Hypothalamus (tissue), 51 donors: ENCODE measurements at regions not wholly inside any gene's neighbourhood (a gene's known extent, or its start where the extent isn't known, plus 50 kb on each side); places are given as distances from the start of the nearest gene placed in this dataset.

Experiments
- DNase-seq, 51 donors: peaks; one replicate each; lab custom pipeline; 2025; lab: John Stamatoyannopoulos, UW

DNA sequence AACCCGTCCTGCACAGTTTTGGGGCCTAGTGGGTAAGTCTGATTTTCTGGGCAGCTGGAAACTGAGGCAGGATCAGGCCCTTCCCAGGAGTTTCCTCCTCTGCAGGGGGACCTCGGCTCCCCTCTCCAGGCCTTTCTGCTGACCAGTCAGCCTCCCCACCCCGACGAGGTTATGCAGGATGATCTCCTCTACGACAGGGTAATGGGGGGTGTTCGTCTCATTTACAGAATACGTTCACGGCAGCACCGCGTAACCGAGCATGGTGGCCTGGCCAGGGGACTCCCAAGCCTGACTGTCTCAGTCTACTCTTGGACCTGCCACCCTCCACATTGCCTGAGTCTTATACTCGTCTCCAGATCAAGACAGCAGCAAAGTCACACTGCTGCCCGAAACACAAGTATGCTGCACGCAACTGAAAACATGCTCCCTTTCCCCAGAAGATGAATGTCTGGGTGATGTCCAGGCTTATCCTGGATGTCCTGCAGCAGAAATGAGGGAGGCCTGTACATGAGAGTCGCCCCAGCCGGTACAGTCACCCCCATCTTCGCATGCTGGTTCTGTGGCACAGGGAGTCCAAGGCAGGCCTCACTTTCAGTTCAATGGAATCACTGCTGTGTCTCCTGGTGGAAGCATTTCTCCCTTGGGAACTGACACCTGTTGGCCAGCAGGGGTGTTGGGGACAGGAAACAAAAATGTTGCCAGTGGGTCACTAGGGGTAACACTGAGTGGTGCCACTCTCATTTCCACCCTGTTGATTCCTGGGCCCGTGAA lies 120.8 kb downstream of the SOX1 start:
- DNase-seq: no peak

GRCh38 chr13:112188298-112188610 lies 121.3 kb downstream of the SOX1 start:
- no peak for DNase-seq

GRCh38 chr13:112193463-112194166 lies 126.7 kb downstream of the SOX1 start:
- DNase-seq: no peak

GRCh38 chr13:112194167-112194530 lies 127.2 kb downstream of the SOX1 start:
- no peak for DNase-seq

GRCh38 chr13:112194579-112194978 lies 127.6 kb downstream of the SOX1 start:
- no peak for DNase-seq

- no peak for DNase-seq
Observed at GRCh38 chr13:112198396-112199010, 131.6 kb downstream of the SOX1 start.

GRCh38 chr13:112200200-112200599 lies 133.3 kb downstream of the SOX1 start:
- no peak for DNase-seq

DNA sequence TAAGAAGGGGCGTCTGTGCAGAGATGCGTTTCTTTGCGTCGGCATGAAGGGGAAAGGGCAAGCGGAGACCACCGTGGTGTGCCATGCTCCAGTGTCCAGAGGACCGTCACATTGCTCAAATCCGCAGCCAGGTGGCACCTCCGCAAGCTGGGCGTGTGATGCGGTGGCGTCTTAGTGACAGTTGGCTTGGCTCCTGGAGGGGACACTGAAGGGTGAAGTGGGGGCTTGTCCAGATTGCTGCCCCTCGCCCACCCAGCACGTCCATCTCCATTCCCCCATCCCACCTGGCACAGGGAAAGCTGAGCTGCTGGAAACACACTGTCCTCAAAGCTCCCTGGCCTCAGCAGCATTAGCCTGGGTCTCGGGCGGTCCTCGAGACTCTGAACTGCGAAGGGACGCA lies 135.3 kb downstream of the SOX1 start:
- no peak for DNase-seq

DNA sequence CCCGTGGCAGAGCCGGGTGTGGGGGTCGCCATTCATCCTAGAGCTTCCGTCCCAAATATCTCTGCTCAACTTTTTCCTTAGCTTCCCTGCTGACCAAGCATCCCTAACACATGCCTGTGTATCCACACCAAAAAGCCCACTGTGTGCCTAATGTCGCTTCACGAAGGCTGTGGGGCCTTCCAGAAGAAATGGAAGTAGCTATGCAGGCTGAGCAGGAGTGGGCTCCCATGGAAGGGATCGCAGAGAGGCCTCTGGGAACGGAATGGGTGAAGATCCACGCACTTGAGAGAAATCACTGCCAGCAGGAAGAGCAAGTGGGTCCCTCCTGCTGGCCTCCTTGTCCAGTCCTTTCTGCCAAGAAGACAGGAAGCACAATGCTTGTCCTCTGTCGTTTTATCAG lies 136.0 kb downstream of the SOX1 start:
- no peak for DNase-seq

DNA sequence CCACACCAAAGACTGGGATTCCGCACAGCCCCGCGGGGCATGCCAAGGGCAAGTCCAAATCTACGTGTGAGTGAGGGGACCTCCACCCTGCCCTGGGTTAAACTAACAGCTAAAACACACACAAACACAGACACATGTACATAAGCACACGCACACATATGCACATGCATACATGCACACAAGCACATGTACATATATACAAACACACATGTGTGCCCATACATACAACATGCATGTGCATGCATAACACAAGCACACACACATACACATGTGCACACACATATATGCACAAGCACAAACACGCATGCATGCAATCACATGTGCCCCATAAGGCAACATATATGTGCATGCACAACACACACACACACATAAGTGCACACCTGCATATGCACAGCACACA lies 136.7 kb downstream of the SOX1 start:
- DNase-seq: no peak

DNA sequence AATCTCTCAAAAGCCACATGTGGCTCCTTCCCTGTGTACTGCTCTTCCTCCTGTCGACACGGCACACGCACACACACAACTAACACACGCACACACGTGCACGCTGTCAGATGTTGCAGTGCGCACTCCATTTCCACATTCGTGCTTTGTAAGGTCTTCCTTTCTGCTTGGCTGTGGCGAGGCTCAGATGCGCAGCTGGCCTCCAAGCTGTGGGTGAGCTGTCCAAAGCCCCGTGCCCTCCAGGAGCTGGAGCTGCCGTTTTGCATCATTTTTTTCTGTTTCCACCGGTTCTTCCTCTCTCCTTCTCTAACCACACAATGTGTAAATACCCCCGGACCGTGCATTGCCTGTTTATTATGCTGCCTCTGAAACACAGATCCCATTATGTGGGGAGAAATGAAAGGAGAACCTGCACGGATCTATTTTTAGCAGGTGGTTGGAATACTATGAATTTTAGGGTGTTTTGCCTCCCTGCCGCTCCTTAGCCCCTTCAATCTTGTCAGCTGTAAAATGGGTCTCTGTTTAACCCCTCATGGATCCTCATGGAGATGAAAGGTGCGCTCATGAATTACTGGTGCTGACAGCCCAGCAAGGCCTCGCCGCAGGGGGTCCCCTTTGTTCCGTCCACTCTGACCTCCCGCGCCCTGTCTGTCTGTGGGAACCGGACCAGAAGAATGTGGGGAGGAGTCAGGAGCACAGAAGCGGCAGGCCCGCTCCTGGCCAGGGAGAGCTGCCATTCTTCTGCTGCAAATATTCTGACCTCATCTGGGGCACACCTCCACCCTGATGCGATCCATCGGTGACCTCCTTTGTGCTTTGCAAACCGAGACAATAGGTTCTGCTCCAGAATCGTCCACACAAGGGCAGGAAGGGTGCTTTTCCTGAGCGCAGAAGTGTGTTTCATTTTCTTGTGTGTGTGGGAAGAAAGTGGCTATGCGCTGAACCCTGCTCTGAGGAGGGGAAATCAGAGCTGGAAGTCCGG lies 137.7 kb downstream of the SOX1 start:
- peak in 1 of 51 donors; percentile 14 for DNase-seq

DNA sequence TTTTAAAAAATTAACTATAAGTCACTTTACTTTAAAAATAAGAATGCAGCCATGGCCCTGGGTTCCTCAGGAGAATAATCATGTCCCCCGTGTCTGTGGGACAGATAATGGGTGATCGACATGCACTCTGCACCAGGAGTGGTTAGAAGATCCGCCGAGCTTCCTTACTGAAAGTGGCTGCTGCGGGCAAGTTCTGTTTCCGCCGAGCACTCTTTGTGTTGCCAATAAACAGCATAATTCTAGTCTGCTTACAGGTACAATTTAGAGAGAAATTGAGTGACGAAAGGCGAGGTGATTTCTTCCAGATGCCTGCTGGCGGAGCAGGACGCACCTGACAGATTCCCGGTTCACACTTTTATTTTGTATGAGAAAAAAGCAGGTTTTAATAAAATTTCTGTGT lies 139.0 kb downstream of the SOX1 start:
- no peak for DNase-seq

DNA sequence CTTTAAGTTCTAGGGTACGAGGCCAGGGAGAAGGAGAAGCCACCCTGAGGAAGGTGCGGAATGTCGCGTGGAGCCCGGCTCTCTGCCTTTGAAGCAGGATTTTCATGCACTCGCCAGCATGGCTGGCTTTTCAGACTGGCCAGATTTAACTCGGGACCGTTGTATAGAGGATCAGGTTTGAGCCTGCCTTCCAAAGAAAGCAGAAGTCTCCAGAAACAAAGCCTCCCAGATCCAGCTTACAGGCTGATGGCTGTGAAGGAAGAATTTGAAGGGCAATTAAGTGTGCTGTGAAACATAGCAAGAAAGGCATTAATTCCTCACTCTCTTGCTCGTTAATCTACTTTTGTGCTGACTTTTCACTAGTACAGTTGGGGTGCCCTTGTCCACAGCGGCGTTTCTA lies 140.2 kb downstream of the SOX1 start:
- no peak for DNase-seq

- no peak for DNase-seq
Observed at GRCh38 chr13:112208656-112209055, 141.7 kb downstream of the SOX1 start.

GRCh38 chr13:112209266-112209665 lies 142.3 kb downstream of the SOX1 start:
- DNase-seq: no peak

DNA sequence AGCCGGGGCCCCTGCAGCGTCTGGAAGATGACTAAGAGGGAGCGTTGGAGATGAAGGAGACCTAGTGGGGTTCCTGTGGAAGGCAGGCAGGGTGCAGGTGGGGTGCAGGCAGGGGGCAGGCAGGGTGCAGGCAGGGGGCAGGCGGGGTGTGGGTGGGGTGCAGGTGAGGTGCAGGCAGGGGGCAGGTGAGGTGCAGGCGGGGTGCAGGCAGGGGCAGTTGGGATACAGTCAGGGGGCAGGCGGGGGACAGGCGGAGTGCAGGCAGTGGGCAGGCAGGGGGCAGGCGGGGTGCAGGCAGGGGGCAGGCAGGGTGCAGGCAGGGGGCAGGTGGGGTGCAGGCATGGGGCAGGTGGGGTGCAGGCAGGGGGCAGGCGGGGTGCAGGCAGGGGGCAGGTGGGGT lies 142.8 kb downstream of the SOX1 start:
- DNase-seq: no peak

DNA sequence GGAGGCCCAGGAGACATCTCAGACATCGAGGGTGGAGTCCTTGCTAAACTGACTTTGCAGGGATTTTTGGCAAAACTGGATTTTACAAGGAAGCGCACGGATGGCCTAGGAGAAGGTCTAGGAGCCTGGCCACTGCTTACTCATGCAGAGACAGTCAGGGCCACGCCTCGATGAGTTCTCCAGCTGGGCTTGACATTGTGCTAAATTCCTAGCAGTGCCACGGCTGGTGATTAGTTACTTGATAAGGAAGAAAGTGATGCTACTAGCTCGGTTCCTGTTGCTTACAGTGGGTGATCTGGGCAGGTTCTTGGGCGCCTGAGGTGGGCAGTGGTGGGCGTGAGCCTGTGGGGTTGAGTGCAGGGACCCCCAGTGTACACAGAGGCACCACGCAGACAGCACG lies 143.4 kb downstream of the SOX1 start:
- no peak for DNase-seq

GRCh38 chr13:112212533-112212932 lies 145.6 kb downstream of the SOX1 start:
- no peak for DNase-seq

DNA sequence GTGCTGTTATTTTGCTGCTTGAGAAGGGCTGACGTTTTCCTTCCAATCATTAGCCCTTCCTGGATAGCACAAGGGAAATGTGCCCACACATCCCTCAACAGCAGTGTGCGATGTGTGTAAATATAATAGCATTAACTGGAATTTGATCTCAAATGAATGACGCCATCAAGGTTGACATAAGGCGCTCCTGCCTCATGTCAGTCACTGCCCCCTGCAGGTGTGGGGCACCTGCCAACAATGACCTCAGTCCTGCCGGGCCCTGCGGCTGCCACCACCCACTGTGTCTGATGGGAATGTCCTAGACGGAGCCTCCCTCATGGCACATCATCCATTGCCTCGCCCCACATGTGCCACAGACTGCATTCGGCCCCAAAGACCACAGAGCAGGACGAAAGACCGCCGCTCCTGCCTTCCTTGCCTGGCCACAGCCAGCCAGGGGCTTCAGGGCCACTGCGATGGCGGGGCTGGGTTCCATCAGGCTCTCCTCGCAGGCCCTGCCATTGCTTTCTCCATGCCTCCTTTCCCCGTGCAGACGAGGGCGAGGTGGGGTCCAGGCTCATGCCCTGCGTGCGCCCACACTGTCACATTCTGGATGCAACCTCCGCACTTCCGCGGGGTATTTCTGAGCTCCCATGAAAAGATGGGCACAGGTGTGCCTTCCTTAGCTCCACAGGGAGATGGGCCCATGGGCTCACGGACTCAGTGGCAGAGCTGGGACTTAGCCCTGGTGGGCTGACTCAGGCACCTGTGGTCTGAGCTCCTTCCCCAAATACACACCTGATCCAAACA lies 146.7 kb downstream of the SOX1 start:
- DNase-seq: no peak

DNA sequence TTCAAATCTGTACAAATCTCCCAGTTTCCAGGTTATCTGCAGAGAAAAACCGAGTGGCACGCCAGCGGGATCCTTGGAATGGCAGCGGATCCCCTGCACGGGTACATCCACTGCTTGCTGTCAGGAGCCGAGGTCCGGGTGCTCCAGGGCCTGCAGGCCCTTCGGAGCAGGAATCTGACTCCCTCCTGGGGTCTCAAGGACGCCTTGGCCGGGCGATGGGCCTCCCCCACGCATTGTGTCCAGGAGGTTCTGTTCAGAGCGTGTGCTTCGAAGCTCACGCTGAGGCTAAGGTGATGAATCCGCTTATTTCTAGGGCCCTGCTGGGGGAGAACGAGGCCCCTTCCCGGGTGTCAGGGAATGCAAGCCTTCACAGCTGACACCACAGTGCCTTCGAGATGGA lies 148.9 kb downstream of the SOX1 start:
- no peak for DNase-seq
